Fibroblast of lung (primary cell): ENCODE measurements at regions not wholly inside any gene's neighbourhood (a gene's known extent, or its start where the extent isn't known, plus 50 kb on each side); places are given as distances from the start of the nearest gene placed in this dataset.

Experiments
- EZH2 ChIP-seq: IDR thresholded peaks from 2 replicates; pipeline ENCODE4 v1.5.1; 2012; ENCODE audit warnings: low read length, control low read depth, mild to moderate bottlenecking; ENCODE audit errors: missing control alignments
- TF ChIP-seq, protein P1 (sequence below), 2 donors: IDR thresholded peaks in 1 of 2; conservative IDR thresholded peaks in 1 of 2; 1 replicate in 1 of 2; 2 replicates in 1 of 2; pipeline ENCODE4 v1.5.1; 2011 to 2012; ENCODE audit warnings: low read length in 2 of 2, control low read depth in 1 of 2, inconsistent platforms in 1 of 2, low read depth in 1 of 2, mild to moderate bottlenecking in 1 of 2

DNA sequence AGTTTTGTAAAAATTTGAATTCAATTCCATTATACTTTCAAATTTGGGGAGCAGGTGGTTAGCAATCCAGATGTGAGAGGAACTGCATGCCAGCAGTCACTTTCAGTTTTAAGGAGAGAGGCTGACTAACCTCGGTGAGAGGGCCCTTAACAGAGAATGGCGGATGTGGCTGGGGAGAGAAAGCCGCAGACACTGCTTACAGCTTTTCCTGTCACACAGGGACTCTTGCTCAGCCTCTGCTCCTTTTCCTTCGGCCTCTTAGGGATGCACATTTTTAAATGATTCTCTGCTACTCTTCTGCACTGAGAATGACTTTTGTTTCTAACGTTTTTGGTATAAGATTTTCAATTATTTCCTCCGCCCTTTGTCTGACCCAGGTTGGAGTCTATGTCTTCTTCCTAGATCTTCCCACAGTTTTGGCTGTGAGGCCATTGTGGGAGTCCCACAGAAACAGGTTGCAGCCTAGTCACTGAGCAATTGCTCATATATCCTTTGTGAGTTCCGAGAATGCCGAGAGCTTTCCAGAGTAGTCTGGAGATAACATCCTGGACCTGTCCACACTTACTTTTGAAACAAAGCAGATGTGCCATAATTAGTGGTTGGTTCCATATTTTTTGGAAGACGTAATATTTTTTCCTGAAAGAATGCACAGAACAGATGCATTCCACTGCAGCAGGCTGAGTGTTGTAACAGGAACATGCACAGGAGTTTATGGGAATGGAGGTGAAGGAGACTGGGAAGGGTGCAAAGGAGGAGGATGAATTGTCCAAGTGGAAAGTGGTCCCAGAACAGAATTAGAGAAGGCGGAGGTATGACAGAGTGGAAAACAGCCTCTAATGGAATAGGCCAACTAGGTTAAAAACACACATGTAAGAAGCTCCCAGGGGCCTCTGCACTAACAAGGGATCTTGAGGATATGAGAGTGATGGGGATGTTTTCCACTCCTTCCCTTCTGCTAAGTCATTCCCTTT lies 168.0 kb upstream of the ZNF32 start:
- TF ChIP-seq, protein P1, sequence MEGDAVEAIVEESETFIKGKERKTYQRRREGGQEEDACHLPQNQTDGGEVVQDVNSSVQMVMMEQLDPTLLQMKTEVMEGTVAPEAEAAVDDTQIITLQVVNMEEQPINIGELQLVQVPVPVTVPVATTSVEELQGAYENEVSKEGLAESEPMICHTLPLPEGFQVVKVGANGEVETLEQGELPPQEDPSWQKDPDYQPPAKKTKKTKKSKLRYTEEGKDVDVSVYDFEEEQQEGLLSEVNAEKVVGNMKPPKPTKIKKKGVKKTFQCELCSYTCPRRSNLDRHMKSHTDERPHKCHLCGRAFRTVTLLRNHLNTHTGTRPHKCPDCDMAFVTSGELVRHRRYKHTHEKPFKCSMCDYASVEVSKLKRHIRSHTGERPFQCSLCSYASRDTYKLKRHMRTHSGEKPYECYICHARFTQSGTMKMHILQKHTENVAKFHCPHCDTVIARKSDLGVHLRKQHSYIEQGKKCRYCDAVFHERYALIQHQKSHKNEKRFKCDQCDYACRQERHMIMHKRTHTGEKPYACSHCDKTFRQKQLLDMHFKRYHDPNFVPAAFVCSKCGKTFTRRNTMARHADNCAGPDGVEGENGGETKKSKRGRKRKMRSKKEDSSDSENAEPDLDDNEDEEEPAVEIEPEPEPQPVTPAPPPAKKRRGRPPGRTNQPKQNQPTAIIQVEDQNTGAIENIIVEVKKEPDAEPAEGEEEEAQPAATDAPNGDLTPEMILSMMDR (conservative IDR thresholded peaks at IDR 0.05 in 1 of 2, IDR thresholded peaks at IDR 0.05 in 1 of 2; ENCODE audit: low read depth in 1 of 2, low read length in 2 of 2) = no peak
- no peak for TF ChIP-seq EZH2
